ENCODE measurements at regions not wholly inside any gene's neighbourhood (a gene's known extent, or its start where the extent isn't known, plus 50 kb on each side); places are given as distances from the start of the nearest gene placed in this dataset.

GRCh38 chr1:55443175-55443915, 228.2 kb upstream of the USP24 start (continued):
- no peak for TF ChIP-seq NR3C1 (IDR thresholded peaks at IDR 0.05)
- TF ChIP-seq CEBPB (IDR thresholded peaks at IDR 0.05): peak; percentile 56 to 70; a peak in 3 of 4 replicates
- no peak for TF ChIP-seq CHD2 (IDR thresholded peaks at IDR 0.05; ENCODE audit: low read length, partially characterized antibody)
- no peak for TF ChIP-seq HOXA7 (CRISPR knock-in tag; IDR thresholded peaks at IDR 0.05)
- no peak for TF ChIP-seq CHD4 (IDR thresholded peaks at IDR 0.05; ENCODE audit: borderline replicate concordance)
- no peak for TF ChIP-seq ZNF302 (CRISPR knock-in tag; IDR thresholded peaks at IDR 0.05)
- no peak for TF ChIP-seq HEYL (CRISPR knock-in tag; IDR thresholded peaks at IDR 0.05)
- TF ChIP-seq JUN (IDR thresholded peaks at IDR 0.05): peak; percentile 60 to 71; a peak in 3 of 5 replicates
- TF ChIP-seq, protein P1, sequence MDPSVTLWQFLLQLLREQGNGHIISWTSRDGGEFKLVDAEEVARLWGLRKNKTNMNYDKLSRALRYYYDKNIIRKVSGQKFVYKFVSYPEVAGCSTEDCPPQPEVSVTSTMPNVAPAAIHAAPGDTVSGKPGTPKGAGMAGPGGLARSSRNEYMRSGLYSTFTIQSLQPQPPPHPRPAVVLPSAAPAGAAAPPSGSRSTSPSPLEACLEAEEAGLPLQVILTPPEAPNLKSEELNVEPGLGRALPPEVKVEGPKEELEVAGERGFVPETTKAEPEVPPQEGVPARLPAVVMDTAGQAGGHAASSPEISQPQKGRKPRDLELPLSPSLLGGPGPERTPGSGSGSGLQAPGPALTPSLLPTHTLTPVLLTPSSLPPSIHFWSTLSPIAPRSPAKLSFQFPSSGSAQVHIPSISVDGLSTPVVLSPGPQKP (IDR thresholded peaks at IDR 0.05; ENCODE audit: low read depth, low read length): no peak
- TF ChIP-seq E2F6 (IDR thresholded peaks at IDR 0.05; ENCODE audit: borderline replicate concordance, low read depth): peak; percentile 51; the same call in 1 of the 2 replicates
- TF ChIP-seq, protein P2, sequence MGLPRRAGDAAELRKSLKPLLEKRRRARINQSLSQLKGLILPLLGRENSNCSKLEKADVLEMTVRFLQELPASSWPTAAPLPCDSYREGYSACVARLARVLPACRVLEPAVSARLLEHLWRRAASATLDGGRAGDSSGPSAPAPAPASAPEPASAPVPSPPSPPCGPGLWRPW (IDR thresholded peaks at IDR 0.05): no peak
- TF ChIP-seq ZFP36 (IDR thresholded peaks at IDR 0.05; ENCODE audit: borderline replicate concordance, partially characterized antibody): no peak
- TF ChIP-seq, protein P3, sequence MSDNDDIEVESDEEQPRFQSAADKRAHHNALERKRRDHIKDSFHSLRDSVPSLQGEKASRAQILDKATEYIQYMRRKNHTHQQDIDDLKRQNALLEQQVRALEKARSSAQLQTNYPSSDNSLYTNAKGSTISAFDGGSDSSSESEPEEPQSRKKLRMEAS (IDR thresholded peaks at IDR 0.05): peak; percentile 89
- TF ChIP-seq RFX5 (IDR thresholded peaks at IDR 0.05): no peak
- TF ChIP-seq RCOR1 (IDR thresholded peaks at IDR 0.05; ENCODE audit: low read depth, low read length): no peak
- TF ChIP-seq, protein P4, sequence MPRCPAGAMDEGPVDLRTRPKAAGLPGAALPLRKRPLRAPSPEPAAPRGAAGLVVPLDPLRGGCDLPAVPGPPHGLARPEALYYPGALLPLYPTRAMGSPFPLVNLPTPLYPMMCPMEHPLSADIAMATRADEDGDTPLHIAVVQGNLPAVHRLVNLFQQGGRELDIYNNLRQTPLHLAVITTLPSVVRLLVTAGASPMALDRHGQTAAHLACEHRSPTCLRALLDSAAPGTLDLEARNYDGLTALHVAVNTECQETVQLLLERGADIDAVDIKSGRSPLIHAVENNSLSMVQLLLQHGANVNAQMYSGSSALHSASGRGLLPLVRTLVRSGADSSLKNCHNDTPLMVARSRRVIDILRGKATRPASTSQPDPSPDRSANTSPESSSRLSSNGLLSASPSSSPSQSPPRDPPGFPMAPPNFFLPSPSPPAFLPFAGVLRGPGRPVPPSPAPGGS (IDR thresholded peaks at IDR 0.05): 0 out of 3 replicates have a peak, but pooled peaks have one; percentile 46
- TF ChIP-seq SREBF2 (IDR thresholded peaks at IDR 0.05): no peak
- TF ChIP-seq RARB (CRISPR knock-in tag; IDR thresholded peaks at IDR 0.05): no peak
- no peak for TF ChIP-seq EHMT2 (IDR thresholded peaks at IDR 0.05; ENCODE audit: low read depth)
- peak; percentile 81 for TF ChIP-seq MAFK (IDR thresholded peaks at IDR 0.05; ENCODE audit: partially characterized antibody)
- peak; percentile 90 to 92; a peak in 4 of 5 replicates for TF ChIP-seq EP300 (IDR thresholded peaks at IDR 0.05)
- TF ChIP-seq, protein P5, sequence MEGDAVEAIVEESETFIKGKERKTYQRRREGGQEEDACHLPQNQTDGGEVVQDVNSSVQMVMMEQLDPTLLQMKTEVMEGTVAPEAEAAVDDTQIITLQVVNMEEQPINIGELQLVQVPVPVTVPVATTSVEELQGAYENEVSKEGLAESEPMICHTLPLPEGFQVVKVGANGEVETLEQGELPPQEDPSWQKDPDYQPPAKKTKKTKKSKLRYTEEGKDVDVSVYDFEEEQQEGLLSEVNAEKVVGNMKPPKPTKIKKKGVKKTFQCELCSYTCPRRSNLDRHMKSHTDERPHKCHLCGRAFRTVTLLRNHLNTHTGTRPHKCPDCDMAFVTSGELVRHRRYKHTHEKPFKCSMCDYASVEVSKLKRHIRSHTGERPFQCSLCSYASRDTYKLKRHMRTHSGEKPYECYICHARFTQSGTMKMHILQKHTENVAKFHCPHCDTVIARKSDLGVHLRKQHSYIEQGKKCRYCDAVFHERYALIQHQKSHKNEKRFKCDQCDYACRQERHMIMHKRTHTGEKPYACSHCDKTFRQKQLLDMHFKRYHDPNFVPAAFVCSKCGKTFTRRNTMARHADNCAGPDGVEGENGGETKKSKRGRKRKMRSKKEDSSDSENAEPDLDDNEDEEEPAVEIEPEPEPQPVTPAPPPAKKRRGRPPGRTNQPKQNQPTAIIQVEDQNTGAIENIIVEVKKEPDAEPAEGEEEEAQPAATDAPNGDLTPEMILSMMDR (IDR thresholded peaks at IDR 0.05): peak; percentile 38
- TF ChIP-seq KDM5A (IDR thresholded peaks at IDR 0.05): no peak
- TF ChIP-seq CBX2 (IDR thresholded peaks at IDR 0.05; ENCODE audit: borderline replicate concordance, low read depth): no peak
- TF ChIP-seq, protein P6, sequence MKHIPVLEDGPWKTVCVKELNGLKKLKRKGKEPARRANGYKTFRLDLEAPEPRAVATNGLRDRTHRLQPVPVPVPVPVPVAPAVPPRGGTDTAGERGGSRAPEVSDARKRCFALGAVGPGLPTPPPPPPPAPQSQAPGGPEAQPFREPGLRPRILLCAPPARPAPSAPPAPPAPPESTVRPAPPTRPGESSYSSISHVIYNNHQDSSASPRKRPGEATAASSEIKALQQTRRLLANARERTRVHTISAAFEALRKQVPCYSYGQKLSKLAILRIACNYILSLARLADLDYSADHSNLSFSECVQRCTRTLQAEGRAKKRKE (CRISPR knock-in tag; IDR thresholded peaks at IDR 0.05; ENCODE audit: low read depth): 0 out of 2 replicates have a peak, but pooled peaks have one; percentile 73
- no peak for TF ChIP-seq ZC3H11A (IDR thresholded peaks at IDR 0.05)
